T-cell (primary cell): ENCODE measurements at regions not wholly inside any gene's neighbourhood (a gene's known extent, or its start where the extent isn't known, plus 50 kb on each side); places are given as distances from the start of the nearest gene placed in this dataset.
"Not testable (repeated sequence)": the region's sequence is repeated elsewhere in the genome, so short reads cannot be mapped to it uniquely, and the experiment has no call there.

Experiments
- ATAC-seq, 4 experiments: fragments of 200-7000 bp in 3 of 4; fragments of 150-1000 bp in 1 of 4; cut with Tn5 transposase; replicated peaks in 1 of 4; 1 replicate in 3 of 4; 2 replicates in 1 of 4; pipeline ENCODE4 v1.10.0; 2021; ENCODE audit warnings: moderate library complexity in 3 of 4, mild to moderate bottlenecking in 2 of 4, moderate number of reproducible peaks in 1 of 4
- CTCF ChIA-PET, 2 donors: fragments of 300-600 bp; sonication (Branson Sonifier 250); formaldehyde crosslinking; loops; one replicate each; lab custom pipeline; 2022; ENCODE audit warnings: antibody characterized with exemption in 2 of 2; lab: Charles Lee
- POLR2A ChIA-PET, 2 donors: fragments of 300-600 bp; sonication (Branson Sonifier 250); formaldehyde crosslinking; loops; one replicate each; lab custom pipeline; 2022; ENCODE audit warnings: antibody characterized with exemption in 2 of 2; lab: Charles Lee
- DNase-seq, 35 experiments: peaks; one replicate each; pipeline versions ENCODE4 v3.0.0 to v3.0.0-alpha.2; 2013 to 2023
- H3K27ac ChIP-seq: one replicate; pipeline ENCODE4 v1.5.1; 2013; ENCODE audit warnings: low read length
- H3K27me3 ChIP-seq, 2 experiments: replicated peaks in 1 of 2; 1 replicate in 1 of 2; 2 replicates in 1 of 2; pipeline versions ENCODE4 v1.6.1 to v1.7.0; 2013; ENCODE audit warnings: low read length in 1 of 2, mixed read lengths in 1 of 2; ENCODE audit not compliant: control insufficient read depth in 2 of 2, insufficient read depth in 2 of 2; ENCODE audit errors: extremely low read depth in 1 of 2
- H3K36me3 ChIP-seq, 2 donors: 1 replicate in 1 of 2; 2 replicates in 1 of 2; pipeline versions ENCODE4 v1.6.1 to v1.7.0; 2013; ENCODE audit warnings: low read length in 1 of 2; ENCODE audit not compliant: control insufficient read depth in 2 of 2, insufficient read depth in 1 of 2; ENCODE audit errors: extremely low read depth in 1 of 2
- H3K4me1 ChIP-seq, 2 experiments: 1 replicate in 1 of 2; 2 replicates in 1 of 2; pipeline versions ENCODE4 v1.6.1 to v1.7.0; 2013; ENCODE audit warnings: low read length in 2 of 2, mixed read lengths in 1 of 2; ENCODE audit not compliant: insufficient read depth in 2 of 2, control insufficient read depth in 1 of 2; ENCODE audit errors: extremely low read depth in 1 of 2
- H3K4me3 ChIP-seq, 2 donors: 1 replicate in 1 of 2; 2 replicates in 1 of 2; pipeline versions ENCODE4 v1.5.1 to v1.7.0; 2013; ENCODE audit warnings: mild to moderate bottlenecking in 2 of 2, low read length in 1 of 2, moderate library complexity in 1 of 2; ENCODE audit not compliant: control insufficient read depth in 1 of 2; ENCODE audit errors: extremely low read depth in 1 of 2
- H3K9me3 ChIP-seq: 2 replicates; pipeline ENCODE4 v1.7.0; 2013
- H3K27ac Mint-ChIP-seq, 2 donors: one replicate each; pipeline ENCODE4 v1.8.0; 2020 to 2021; ENCODE audit warnings: mild to moderate bottlenecking in 2 of 2, mixed read lengths in 2 of 2
- H3K27me3 Mint-ChIP-seq, 2 donors: one replicate each; pipeline ENCODE4 v1.8.0; 2021 to 2022; ENCODE audit warnings: mixed read lengths in 2 of 2
- H3K36me3 Mint-ChIP-seq: one replicate; pipeline ENCODE4 v1.8.0; 2021; ENCODE audit warnings: mixed read lengths
- H3K4me1 Mint-ChIP-seq, 3 donors: one replicate each; pipeline ENCODE4 v1.8.0; 2020 to 2022; ENCODE audit warnings: mixed read lengths in 3 of 3, mild to moderate bottlenecking in 1 of 3
- H3K4me3 Mint-ChIP-seq, 3 donors: one replicate each; pipeline ENCODE4 v1.8.0; 2020 to 2022; ENCODE audit warnings: mild to moderate bottlenecking in 3 of 3, mixed read lengths in 3 of 3, moderate library complexity in 3 of 3
- H3K9me3 Mint-ChIP-seq, 3 donors: one replicate each; pipeline ENCODE4 v1.8.0; 2020 to 2022; ENCODE audit warnings: mixed read lengths in 3 of 3
- WGBS: methylation state at CpG from one replicate; pipeline ENCODE4 v1.1.5; 2013; ENCODE audit warnings: missing lambda C conversion rate; ENCODE audit not compliant: insufficient coverage; 5-methylcytosine and 5-hydroxymethylcytosine counted together

- H3K9me3 Mint-ChIP-seq: peaks cover 7 to 15% (median 11%) of the 10 kb centered on the region in 3 donors
- H3K36me3 ChIP-seq, H3K27ac ChIP-seq, H3K27ac Mint-ChIP-seq, ATAC-seq, H3K27me3 Mint-ChIP-seq, POLR2A ChIA-PET, DNase-seq, H3K4me3 Mint-ChIP-seq, H3K9me3 ChIP-seq, H3K36me3 Mint-ChIP-seq, H3K27me3 ChIP-seq, CTCF ChIA-PET, H3K4me1 Mint-ChIP-seq, H3K4me1 ChIP-seq, H3K4me3 ChIP-seq: not testable (repeated sequence)
- no CpG with 5 or more reads among the region's 12 CpGs for WGBS
Measured at GRCh38 chrX:3495836-3496769, 149.7 kb upstream of the MXRA5 start.

DNA sequence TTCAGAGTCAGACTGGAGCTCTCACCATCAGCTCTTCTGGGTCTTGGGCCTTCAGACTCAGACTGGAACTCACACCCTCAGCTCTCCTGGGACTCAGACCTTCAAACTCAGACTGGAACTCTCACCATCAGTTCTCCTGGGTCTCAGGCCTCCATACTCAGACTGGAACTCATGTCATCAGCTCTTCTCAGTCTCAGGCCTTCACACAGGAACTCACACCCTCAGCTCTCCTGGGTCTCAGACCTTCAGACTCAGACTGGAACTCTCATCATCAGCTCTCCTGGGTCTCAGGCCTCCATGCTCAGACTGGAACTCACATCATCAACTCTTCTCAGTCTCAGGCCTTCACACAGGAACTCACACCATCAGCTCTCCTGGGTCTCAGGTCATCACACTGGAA is 147.2 kb upstream of the MXRA5 start:
- POLR2A ChIA-PET: interaction anchor here in 1 of 2 donors (0.7 kb wide), 1 partner anchor 19 kb away, joined by 4 read pairs; no protein-coding TSS in a partner anchor
- ATAC-seq (no peak), DNase-seq (no peak)
- Histone ChIP-seq H3K4me3 (no peak overlapping the region), H3K27ac (no peak overlapping the region), H3K9me3 (no peaks in the 10 kb centered on the region), H3K36me3 (no peaks in the 10 kb centered on the region), H3K27me3 (no peaks in the 10 kb centered on the region), H3K4me1 (no peaks in the 10 kb centered on the region)
- H3K9me3 Mint-ChIP-seq: peaks cover 7 to 9% (median 9%) of the 10 kb centered on the region in 3 donors
- no peak overlapping the region for H3K27ac Mint-ChIP-seq
- CTCF ChIA-PET: no interaction called here
- no peak overlapping the region for H3K4me3 Mint-ChIP-seq
- peaks cover 2 to 8% of the 10 kb centered on the region in 2 donors for H3K27me3 Mint-ChIP-seq
- H3K4me1 Mint-ChIP-seq: no peaks in the 10 kb centered on the region
- H3K36me3 Mint-ChIP-seq: no peaks in the 10 kb centered on the region

GRCh38 chrX:3485727-3486126 is 139.3 kb upstream of the MXRA5 start:
- Histone ChIP-seq H3K4me1 (no peaks in the 10 kb centered on the region), H3K4me3 (no peak overlapping the region), H3K9me3 (no peaks in the 10 kb centered on the region), H3K27ac (no peak overlapping the region), H3K27me3 (no peaks in the 10 kb centered on the region), H3K36me3 (no peaks in the 10 kb centered on the region)
- ChIA-PET POLR2A (no interaction called here), CTCF (no interaction called here)
- ATAC-seq (no peak), DNase-seq (no peak)
- WGBS: 90% methylated on average over 2 of the region's 8 CpGs
- Mint-ChIP-seq H3K9me3 (peaks cover 0 to 4% (median 0%) of the 10 kb centered on the region in 3 donors), H3K4me1 (no peaks in the 10 kb centered on the region), H3K27ac (no peak overlapping the region), H3K36me3 (no peaks in the 10 kb centered on the region), H3K27me3 (peaks cover 0 to 6% of the 10 kb centered on the region in 2 donors), H3K4me3 (no peak overlapping the region)

GRCh38 chrX:3479026-3479425 is 132.6 kb upstream of the MXRA5 start:
- no CpG with 5 or more reads among the region's 4 CpGs for WGBS
- Mint-ChIP-seq H3K36me3 (no peaks in the 10 kb centered on the region), H3K27me3 (peaks cover 0 to 13% of the 10 kb centered on the region in 2 donors), H3K4me1 (no peaks in the 10 kb centered on the region), H3K4me3 (no peak overlapping the region), H3K9me3 (peaks cover 0 to 15% (median 5%) of the 10 kb centered on the region in 3 donors), H3K27ac (no peak overlapping the region)
- POLR2A ChIA-PET: no interaction called here
- Histone ChIP-seq H3K4me1 (no peaks in the 10 kb centered on the region), H3K27ac (no peak overlapping the region), H3K27me3 (no peaks in the 10 kb centered on the region), H3K36me3 (no peaks in the 10 kb centered on the region), H3K9me3 (no peaks in the 10 kb centered on the region), H3K4me3 (no peak overlapping the region)
- no peak for DNase-seq
- no peak for ATAC-seq
- CTCF ChIA-PET: no interaction called here

- WGBS: 100% methylated on average over 1 of the region's 4 CpGs
- no peaks in the 10 kb centered on the region for H3K27me3 ChIP-seq
- H3K36me3 ChIP-seq: no peaks in the 10 kb centered on the region
- H3K9me3 ChIP-seq: no peaks in the 10 kb centered on the region
- H3K27ac ChIP-seq: no peak overlapping the region
- H3K4me1 Mint-ChIP-seq: no peaks in the 10 kb centered on the region
- POLR2A ChIA-PET: no interaction called here
- H3K4me3 Mint-ChIP-seq: no peak overlapping the region
- H3K4me1 ChIP-seq: no peaks in the 10 kb centered on the region
- H3K27ac Mint-ChIP-seq: no peak overlapping the region
- H3K27me3 Mint-ChIP-seq: peaks cover 0 to 9% of the 10 kb centered on the region in 2 donors
- DNase-seq: no peak
- ATAC-seq: no peak
- CTCF ChIA-PET: no interaction called here
- no peak overlapping the region for H3K4me3 ChIP-seq
- H3K9me3 Mint-ChIP-seq: peaks cover 0 to 11% (median 5%) of the 10 kb centered on the region in 3 donors
- no peaks in the 10 kb centered on the region for H3K36me3 Mint-ChIP-seq
Measured at GRCh38 chrX:3476973-3477372, 130.5 kb upstream of the MXRA5 start.

GRCh38 chrX:3470211-3470679 is 123.8 kb upstream of the MXRA5 start:
- H3K36me3 ChIP-seq, H3K27me3 Mint-ChIP-seq, H3K36me3 Mint-ChIP-seq, H3K4me1 Mint-ChIP-seq, H3K27ac ChIP-seq, H3K27me3 ChIP-seq, H3K9me3 Mint-ChIP-seq, H3K27ac Mint-ChIP-seq, H3K4me3 Mint-ChIP-seq, H3K4me3 ChIP-seq, POLR2A ChIA-PET, CTCF ChIA-PET, H3K9me3 ChIP-seq, ATAC-seq, DNase-seq, H3K4me1 ChIP-seq: not testable (repeated sequence)
- WGBS: 67% methylated on average over 3 of the region's 7 CpGs
